Heart right ventricle (tissue), 16 donors: ENCODE measurements at regions not wholly inside any gene's neighbourhood (a gene's known extent, or its start where the extent isn't known, plus 50 kb on each side); places are given as distances from the start of the nearest gene placed in this dataset.

Experiments used
- ATAC-seq, 8 donors: fragments of 200-7000 bp; cut with Tn5 transposase; one replicate each; pipeline ENCODE4 v1.9.1; 2020; ENCODE audit warnings: mild to moderate bottlenecking in 8 of 8, moderate library complexity in 8 of 8, moderate number of reproducible peaks in 1 of 8
- DNase-seq, 2 donors: peaks; one replicate each; pipeline ENCODE4 v3.0.0-alpha.2; 2020
- H3K27ac ChIP-seq, 10 donors: fragments of 200-600 bp; sonication (generic) in 2 of 10; one replicate each; pipeline versions ENCODE4 v1.5.0 to v1.8.0; 2020 to 2022; ENCODE audit warnings: mild to moderate bottlenecking in 3 of 10
- H3K27me3 ChIP-seq, 7 donors: fragments of 200-600 bp; one replicate each; pipeline ENCODE4 v1.8.0; 2021 to 2022; ENCODE audit warnings: mild to moderate bottlenecking in 2 of 7
- H3K36me3 ChIP-seq, 9 donors: fragments of 200-600 bp; sonication (generic) in 1 of 9; one replicate each; pipeline versions ENCODE4 v1.5.0 to v1.8.0; 2020 to 2022; ENCODE audit warnings: mild to moderate bottlenecking in 2 of 9
- H3K4me1 ChIP-seq, 9 donors: fragments of 200-600 bp; sonication (generic) in 1 of 9; one replicate each; pipeline versions ENCODE4 v1.5.0 to v1.8.0; 2020 to 2022; ENCODE audit warnings: mild to moderate bottlenecking in 4 of 9
- H3K4me3 ChIP-seq, 10 donors: fragments of 200-600 bp; sonication (generic) in 2 of 10; one replicate each; pipeline versions ENCODE4 v1.5.0 to v1.8.0; 2020 to 2022; ENCODE audit warnings: mild to moderate bottlenecking in 7 of 10, moderate library complexity in 2 of 10
- H3K9me3 ChIP-seq, 11 donors: fragments of 200-600 bp in 10 of 11; sonication (generic) in 2 of 11; one replicate each; pipeline versions ENCODE4 v1.5.0 to v1.8.0; 2013 to 2022; ENCODE audit warnings: mild to moderate bottlenecking in 2 of 11, control low read depth in 1 of 11, moderate library complexity in 1 of 11
- WGBS, 2 donors: extraction: QIAGEN DNeasy Blood & Tissue Kit; methylation state at CpG; one replicate each; pipeline ENCODE4 v1.1.7; 2013; ENCODE audit warnings: inconsistent platforms in 1 of 2; 5-methylcytosine and 5-hydroxymethylcytosine counted together
- intact Hi-C, 10 donors: fragments of 100-400 bp; cut with DNase I; formaldehyde crosslinking; loops; one replicate each; pipeline versions ENCODE4 v1.11.1 to v1.14.2; 2022
- TF ChIP-seq, protein P1 (sequence below), 9 donors: fragments of 200-600 bp; sonication (generic) in 2 of 9; IDR thresholded peaks; one replicate each; pipeline versions ENCODE4 v1.5.0 to v1.8.0; 2021 to 2022; ENCODE audit warnings: antibody characterized with exemption in 9 of 9, mild to moderate bottlenecking in 5 of 9, moderate library complexity in 1 of 9
- donor health status: Arrhythmogenic right ventricular cardiomyopathy.
- donor health status: ischemic (EF 13 %, LVEDD 7.1; RV severe dilation, severe dysfunction).
- donor health status: healthy with polysubstance abuse.
- donor health status: DM: no; HTN: yes; CAD: no.
- donor health status: DM: no; HTN: no; CAD: no.
- donor health status: ischemic (EF 25% LVEDD 6.9; RV normal size, moderate dysfunction).
- donor health status: ischemic (EF 25% LVEDD 5.7; RV mildly dilated, moderate dysfunction).
- donor health status: healthy.
- donor health status: DM: yes; HTN: yes; CAD: no.
- donor health status: Ischemic cardiomyopathy.
- donor health status: ischemic (EF 35%, LVEDD 5.7; RV mildly dilated, moderate dysfunction).
- donor health status: nonischemic (EF 11% LVEDD 7.7; RV severe dilation, severe dysfunction).
- donor health status: DM: yes; HTN: yes; CAD: no.
- donor health status: PGD.
- donor health status: ischemic (EF 29% LVEDD 5.4; RV normal size, mild dysfunction).
- donor health status: nonischemic (EF 23%, LVEDD 6.1; RV moderate dilation, normal function).

DNA sequence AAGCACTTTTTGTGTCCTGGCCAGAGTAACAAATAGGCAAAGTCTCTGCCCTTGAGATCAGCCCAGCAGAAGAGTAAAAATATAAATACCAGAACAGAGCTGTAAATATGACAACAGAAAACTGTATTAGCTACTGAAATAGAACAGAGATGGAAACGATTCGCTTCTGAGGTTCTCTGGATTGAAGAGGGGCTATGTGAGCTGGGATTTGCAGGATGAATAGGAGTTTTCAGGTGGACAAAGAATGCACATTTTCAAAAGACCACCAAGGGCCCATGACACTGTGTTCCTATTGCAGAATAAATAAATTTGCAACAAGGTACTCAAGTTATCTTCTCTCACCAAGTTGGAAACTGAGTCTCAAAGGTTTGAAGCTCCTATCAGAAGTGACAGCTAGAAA, 176.6 kb downstream of the BCL11B start:
- TF ChIP-seq, protein P1, sequence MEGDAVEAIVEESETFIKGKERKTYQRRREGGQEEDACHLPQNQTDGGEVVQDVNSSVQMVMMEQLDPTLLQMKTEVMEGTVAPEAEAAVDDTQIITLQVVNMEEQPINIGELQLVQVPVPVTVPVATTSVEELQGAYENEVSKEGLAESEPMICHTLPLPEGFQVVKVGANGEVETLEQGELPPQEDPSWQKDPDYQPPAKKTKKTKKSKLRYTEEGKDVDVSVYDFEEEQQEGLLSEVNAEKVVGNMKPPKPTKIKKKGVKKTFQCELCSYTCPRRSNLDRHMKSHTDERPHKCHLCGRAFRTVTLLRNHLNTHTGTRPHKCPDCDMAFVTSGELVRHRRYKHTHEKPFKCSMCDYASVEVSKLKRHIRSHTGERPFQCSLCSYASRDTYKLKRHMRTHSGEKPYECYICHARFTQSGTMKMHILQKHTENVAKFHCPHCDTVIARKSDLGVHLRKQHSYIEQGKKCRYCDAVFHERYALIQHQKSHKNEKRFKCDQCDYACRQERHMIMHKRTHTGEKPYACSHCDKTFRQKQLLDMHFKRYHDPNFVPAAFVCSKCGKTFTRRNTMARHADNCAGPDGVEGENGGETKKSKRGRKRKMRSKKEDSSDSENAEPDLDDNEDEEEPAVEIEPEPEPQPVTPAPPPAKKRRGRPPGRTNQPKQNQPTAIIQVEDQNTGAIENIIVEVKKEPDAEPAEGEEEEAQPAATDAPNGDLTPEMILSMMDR (IDR thresholded peaks at IDR 0.05) = no peak

DNA sequence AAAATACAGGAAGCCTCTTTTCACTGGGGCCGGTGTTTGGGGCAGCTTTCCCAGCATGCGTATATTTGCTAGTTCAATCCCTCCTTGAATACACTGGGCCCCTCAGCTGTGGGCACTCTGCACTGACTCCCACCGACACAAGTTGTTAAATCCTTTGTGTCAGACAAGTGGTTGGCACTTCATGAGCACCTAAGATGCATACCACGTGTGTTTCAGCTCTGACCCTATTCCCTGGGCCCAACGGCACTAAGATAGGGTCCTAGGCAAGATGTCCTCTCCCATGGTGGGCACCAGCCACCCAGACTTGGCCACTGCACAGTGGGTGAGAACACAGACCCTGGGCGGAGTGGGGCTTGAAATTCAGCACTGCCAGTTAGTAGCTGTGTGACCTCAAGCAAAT, 173.8 kb downstream of the BCL11B start:
- Histone ChIP-seq H3K9me3 (no peaks in the 10 kb centered on the region), H3K4me1 (no peaks in the 10 kb centered on the region), H3K27ac (no peak overlapping the region), H3K27me3 (peaks cover 0 to 4% (median 0%) of the 10 kb centered on the region in 7 donors), H3K36me3 (no peaks in the 10 kb centered on the region), H3K4me3 (no peak overlapping the region)
- ATAC-seq (no peak), DNase-seq (no peak)
- TF ChIP-seq, protein P1 (IDR thresholded peaks at IDR 0.05) = no peak
- intact Hi-C loops = no loop called here
- WGBS, 2 donors = 74 to 78% methylated on average over 6 of the region's 6 CpGs

More for the DNA sequence above, 176.6 kb downstream of the BCL11B start:
- H3K27me3 ChIP-seq = no peaks in the 10 kb centered on the region
- no peaks in the 10 kb centered on the region for H3K36me3 ChIP-seq
- no peak overlapping the region for H3K4me3 ChIP-seq
- H3K9me3 ChIP-seq = peaks cover 0 to 20% (median 0%) of the 10 kb centered on the region in 11 donors
- ATAC-seq (no peak), DNase-seq (no peak)
- H3K4me1 ChIP-seq = no peaks in the 10 kb centered on the region
- no peak overlapping the region for H3K27ac ChIP-seq
- 93% methylated on average over 2 of the region's 2 CpGs for WGBS, 2 donors
- intact Hi-C loops = no loop called here

DNA sequence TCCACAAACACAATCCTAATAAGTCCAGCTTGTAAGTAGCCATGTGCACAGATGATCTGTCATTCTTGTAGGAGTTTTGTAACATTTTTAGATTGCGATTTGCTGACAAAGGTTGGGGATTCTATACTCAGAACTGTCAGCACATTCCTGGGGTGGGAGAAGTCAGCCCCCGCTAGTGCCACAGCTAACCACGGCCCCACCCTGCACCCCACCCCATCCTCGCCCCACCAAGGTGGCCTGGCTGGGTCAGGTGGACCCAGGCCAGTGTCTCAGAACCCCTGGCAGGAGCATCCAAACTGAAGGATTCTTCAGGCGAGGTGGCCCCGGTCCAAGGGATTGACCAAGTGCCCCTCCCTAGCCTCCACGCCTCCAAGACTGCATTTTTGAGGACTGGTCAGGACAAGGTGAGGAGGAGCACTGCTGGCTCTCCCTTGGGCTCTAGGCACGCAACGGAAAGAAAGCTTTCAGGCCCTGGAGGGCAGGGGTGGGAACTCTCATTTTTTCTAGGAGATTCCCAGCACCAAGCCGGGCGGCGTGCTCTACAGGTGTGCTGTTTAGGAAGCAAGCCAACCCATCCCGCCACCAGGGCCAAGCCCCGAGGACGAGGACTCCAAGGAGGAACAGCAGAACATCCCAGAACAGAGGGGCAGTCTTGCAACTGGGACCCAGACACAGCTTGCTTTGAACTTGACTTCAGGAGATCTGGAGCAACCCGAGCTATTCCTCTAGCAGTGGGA, 172.8 kb downstream of the BCL11B start:
- H3K4me1 ChIP-seq = no peaks in the 10 kb centered on the region
- H3K4me3 ChIP-seq = no peak overlapping the region
- H3K36me3 ChIP-seq = no peaks in the 10 kb centered on the region
- TF ChIP-seq, protein P1 (IDR thresholded peaks at IDR 0.05) = no peak
- intact Hi-C loops = no loop called here
- DNase-seq (no peak), ATAC-seq (no peak)
- H3K9me3 ChIP-seq = no peaks in the 10 kb centered on the region
- WGBS, 2 donors = 72 to 76% methylated on average over 16 of the region's 16 CpGs
- H3K27ac ChIP-seq = no peak overlapping the region
- H3K27me3 ChIP-seq = peaks cover 0 to 4% (median 0%) of the 10 kb centered on the region in 7 donors

DNA sequence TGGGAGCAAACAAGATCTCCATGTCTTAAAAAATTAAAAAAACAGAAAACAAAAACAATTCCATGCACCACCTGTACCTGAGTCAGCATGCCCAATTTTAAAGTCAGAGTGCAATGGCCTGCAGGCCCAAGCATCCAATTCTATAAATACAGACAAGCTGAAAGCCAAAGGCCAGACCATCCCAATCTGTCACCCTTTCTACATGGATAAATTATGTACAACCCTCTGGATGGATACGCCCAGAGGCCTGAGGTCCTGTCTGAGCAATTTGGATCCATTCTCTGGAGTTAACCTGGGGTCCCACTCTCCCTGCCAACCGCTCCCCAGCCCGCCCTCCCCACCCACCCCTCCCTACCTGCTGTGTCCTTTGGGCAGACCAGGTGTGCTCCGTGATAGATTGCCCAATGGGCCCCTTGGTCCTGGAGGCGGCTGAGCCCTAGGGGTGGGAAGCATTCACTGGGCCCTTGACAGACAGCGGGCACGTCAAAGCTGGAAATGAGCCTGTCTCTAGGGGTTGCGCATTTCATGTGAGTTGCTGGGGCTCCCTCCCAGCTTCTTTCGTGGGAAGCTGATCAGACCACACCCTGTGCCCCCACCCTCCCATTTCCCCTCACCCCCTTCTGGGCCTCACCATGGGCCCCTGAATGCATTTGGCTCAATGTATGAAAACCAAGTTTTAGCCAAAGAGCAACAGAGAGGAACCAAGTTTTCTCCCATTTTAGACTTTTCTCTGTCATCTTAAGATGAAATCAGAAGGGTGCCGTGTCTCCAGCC, 171.3 kb downstream of the BCL11B start:
- ATAC-seq (no peak), DNase-seq (no peak)
- Histone ChIP-seq H3K4me3 (no peak overlapping the region), H3K4me1 (no peaks in the 10 kb centered on the region), H3K27me3 (peaks cover 0 to 4% (median 0%) of the 10 kb centered on the region in 7 donors), H3K36me3 (no peaks in the 10 kb centered on the region), H3K27ac (no peak overlapping the region), H3K9me3 (peaks cover 0 to 9% (median 3%) of the 10 kb centered on the region in 11 donors)
- TF ChIP-seq, protein P1 (IDR thresholded peaks at IDR 0.05) = no peak
- intact Hi-C loops = no loop called here
- WGBS, 2 donors = 63 to 66% methylated on average over 10 of the region's 10 CpGs
